GM12872 (cell line): ENCODE measurements at regions not wholly inside any gene's neighbourhood (a gene's known extent, or its start where the extent isn't known, plus 50 kb on each side); places are given as distances from the start of the nearest gene placed in this dataset.

ENCODE experiments used
- CTCF ChIP-seq: IDR thresholded peaks from 3 replicates; pipeline ENCODE4 v1.5.1; 2011; ENCODE audit warnings: low read depth, mild to moderate bottlenecking, low read length, moderate library complexity; ENCODE audit not compliant: insufficient read depth

GRCh38 chr3:107925851-107926250 is 165.0 kb downstream of the CD47 start:
- no peak for TF ChIP-seq CTCF

GRCh38 chr3:107921038-107921437 is 169.8 kb downstream of the CD47 start:
- no peak for TF ChIP-seq CTCF

- TF ChIP-seq CTCF, result no peak
These were observed 170.3 kb downstream of the CD47 start for GRCh38 chr3:107920538-107920937.

GRCh38 chr3:107919239-107919638 is 171.6 kb downstream of the CD47 start:
- no peak for TF ChIP-seq CTCF

GRCh38 chr3:107916171-107916570 is 174.7 kb downstream of the CD47 start:
- TF ChIP-seq CTCF, result no peak

GRCh38 chr3:107915706-107916105 is 175.1 kb downstream of the CD47 start:
- TF ChIP-seq CTCF, result no peak

- TF ChIP-seq CTCF, result no peak
These were observed 177.1 kb downstream of the CD47 start for GRCh38 chr3:107913701-107914100.

- no peak for TF ChIP-seq CTCF
These were observed 179.4 kb downstream of the CD47 start for GRCh38 chr3:107911337-107912000.
